Neuronal stem cell (in vitro differentiated cells): ENCODE measurements at regions not wholly inside any gene's neighbourhood (a gene's known extent, or its start where the extent isn't known, plus 50 kb on each side); places are given as distances from the start of the nearest gene placed in this dataset.

Source experiments
- DNase-seq: peaks from one replicate; pipeline ENCODE4 v3.0.0-alpha.2; 2013; ENCODE audit warnings: low spot score
- H2AFZ ChIP-seq: one replicate; pipeline ENCODE4 v1.6.1; 2013; ENCODE audit warnings: mild to moderate bottlenecking, low read length, inconsistent platforms
- H2AK5ac ChIP-seq: 2 replicates; pipeline ENCODE4 v1.6.1; 2013; ENCODE audit warnings: low read depth, mild to moderate bottlenecking, inconsistent platforms, low read length, moderate library complexity, mixed read lengths
- H2BK120ac ChIP-seq: 2 replicates; pipeline ENCODE4 v1.6.1; 2013; ENCODE audit warnings: low read depth, mild to moderate bottlenecking, inconsistent platforms, low read length, moderate library complexity, mixed read lengths
- H2BK12ac ChIP-seq: one replicate; pipeline ENCODE4 v1.6.1; 2013; ENCODE audit warnings: low read length, inconsistent platforms
- H2BK15ac ChIP-seq: 2 replicates; pipeline ENCODE4 v1.6.1; 2013; ENCODE audit warnings: mild to moderate bottlenecking, low read length, inconsistent platforms, mixed read lengths
- H2BK5ac ChIP-seq: one replicate; pipeline ENCODE4 v1.6.1; 2013; ENCODE audit warnings: inconsistent platforms, mild to moderate bottlenecking, low read length, moderate library complexity
- H3K14ac ChIP-seq: one replicate; pipeline ENCODE4 v1.6.1; 2013; ENCODE audit warnings: low read length, inconsistent platforms
- H3K18ac ChIP-seq: 2 replicates; pipeline ENCODE4 v1.6.1; 2013; ENCODE audit warnings: low read length, inconsistent platforms
- H3K23ac ChIP-seq: 2 replicates; pipeline ENCODE4 v1.6.1; 2013; ENCODE audit warnings: low read depth, mild to moderate bottlenecking, mixed read lengths, low read length, inconsistent platforms; ENCODE audit not compliant: poor library complexity
- H3K27ac ChIP-seq: replicated peaks from 3 replicates; pipeline ENCODE4 v1.5.1; 2013; ENCODE audit warnings: low read length, inconsistent platforms
- H3K27me3 ChIP-seq, 3 experiments: 2 replicates each; pipeline ENCODE4 v1.6.1; 2013; ENCODE audit warnings: low read length in 3 of 3, mild to moderate bottlenecking in 2 of 3, inconsistent platforms in 1 of 3, low read depth in 1 of 3, mixed read lengths in 1 of 3, moderate library complexity in 1 of 3; ENCODE audit not compliant: control insufficient read depth in 3 of 3, insufficient read depth in 3 of 3
- H3K36me3 ChIP-seq, 2 donors: replicated peaks in 1 of 2; 2 replicates each; pipeline ENCODE4 v1.6.1; 2013; ENCODE audit warnings: low read length in 2 of 2; ENCODE audit not compliant: control insufficient read depth in 2 of 2, insufficient read depth in 2 of 2
- H3K4ac ChIP-seq: 2 replicates; pipeline ENCODE4 v1.6.1; 2013; ENCODE audit warnings: inconsistent platforms, mild to moderate bottlenecking, low read length, moderate library complexity
- H3K4me1 ChIP-seq, 2 donors: 1 replicate in 1 of 2; 2 replicates in 1 of 2; pipeline ENCODE4 v1.6.1; 2013; ENCODE audit warnings: low read length in 2 of 2, low read depth in 1 of 2; ENCODE audit not compliant: control insufficient read depth in 2 of 2, insufficient read depth in 1 of 2
- H3K4me2 ChIP-seq: one replicate; pipeline ENCODE4 v1.6.1; 2013; ENCODE audit warnings: mild to moderate bottlenecking, low read length, inconsistent platforms; ENCODE audit not compliant: insufficient read depth, poor library complexity, severe bottlenecking
- H3K4me3 ChIP-seq, 2 donors: 2 replicates each; pipeline ENCODE4 v1.5.1; 2013; ENCODE audit warnings: low read length in 2 of 2, mild to moderate bottlenecking in 2 of 2, inconsistent platforms in 1 of 2, moderate library complexity in 1 of 2
- H3K79me1 ChIP-seq: one replicate; pipeline ENCODE4 v1.6.1; 2013; ENCODE audit warnings: low read depth, mild to moderate bottlenecking, inconsistent platforms, low read length, moderate library complexity
- H3K9ac ChIP-seq: one replicate; pipeline ENCODE4 v1.6.1; 2013; ENCODE audit warnings: mild to moderate bottlenecking, low read depth, low read length, inconsistent platforms; ENCODE audit not compliant: poor library complexity
- H3K9me3 ChIP-seq, 2 donors: replicated peaks in 1 of 2; 2 replicates each; pipeline versions ENCODE3 to v1.6.1; 2013; ENCODE audit warnings: low read length in 2 of 2, mild to moderate bottlenecking in 2 of 2, inconsistent platforms in 1 of 2, low read depth in 1 of 2, mixed read lengths in 1 of 2, moderate library complexity in 1 of 2; ENCODE audit not compliant: control insufficient read depth in 2 of 2, insufficient read depth in 1 of 2
- H4K8ac ChIP-seq: one replicate; pipeline ENCODE4 v1.6.1; 2013; ENCODE audit warnings: low read depth, mild to moderate bottlenecking, inconsistent platforms, low read length, moderate library complexity
- H4K91ac ChIP-seq: one replicate; pipeline ENCODE4 v1.6.1; 2013; ENCODE audit warnings: low read length, low read depth, mild to moderate bottlenecking, inconsistent platforms; ENCODE audit not compliant: poor library complexity
- WGBS, 2 donors: extraction: QIAGEN DNeasy Blood & Tissue Kit; methylation state at CpG; one replicate each; pipeline ENCODE4 v1.1.7; 2013; ENCODE audit warnings: missing lambda C conversion rate in 2 of 2, mixed read lengths in 1 of 2; ENCODE audit not compliant: insufficient read length in 2 of 2, insufficient replicate concordance in 1 of 2; ENCODE audit errors: extremely low coverage in 2 of 2; 5-methylcytosine and 5-hydroxymethylcytosine counted together

DNA sequence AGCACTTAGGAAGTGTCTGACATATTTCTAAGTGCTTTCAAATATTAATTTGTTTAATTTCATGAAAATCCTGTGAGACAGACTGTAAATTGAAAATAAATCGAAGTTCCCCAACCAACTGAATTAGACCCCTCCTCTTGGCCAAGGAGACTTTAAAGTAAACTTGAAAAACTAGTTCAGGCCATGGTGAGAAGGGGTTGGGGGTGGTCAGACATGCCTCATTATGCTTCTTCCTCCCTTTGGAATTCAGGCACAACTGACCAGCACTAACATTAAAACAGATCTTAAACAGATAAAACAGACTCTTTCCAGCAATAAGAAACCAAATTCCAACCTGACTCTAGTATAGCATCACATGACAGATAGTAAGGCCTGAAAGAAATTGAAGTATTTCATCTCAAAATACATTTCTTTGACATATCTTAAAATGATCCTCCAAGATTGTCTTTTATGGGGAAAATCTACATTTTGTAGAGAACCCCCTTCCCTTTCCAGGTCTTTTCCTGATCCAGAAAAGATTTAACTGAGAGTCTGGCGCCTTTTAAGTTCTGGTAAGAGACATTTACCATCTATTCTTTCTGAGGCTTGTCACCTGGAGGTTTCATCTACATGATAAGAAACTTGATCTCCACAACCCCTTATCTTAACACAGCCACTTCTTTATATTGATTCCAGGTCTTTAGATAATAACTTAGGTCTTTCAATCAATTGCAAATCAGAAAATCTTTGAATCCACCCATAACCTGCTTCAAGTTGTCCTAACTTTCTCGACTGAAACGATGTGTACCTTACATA, 336.5 kb downstream of the PCDH20 start:
- no CpG with 5 or more reads among the region's 4 CpGs for WGBS, 2 donors
- H3K4ac ChIP-seq: no peak overlapping the region
- H2AFZ ChIP-seq: no peak overlapping the region
- H3K9me3 ChIP-seq: no peaks in the 10 kb centered on the region
- H3K4me3 ChIP-seq: no peak overlapping the region
- no peak overlapping the region for H2AK5ac ChIP-seq
- no peak overlapping the region for H3K9ac ChIP-seq
- H3K4me2 ChIP-seq: no peak overlapping the region
- no peak overlapping the region for H3K18ac ChIP-seq
- no peak overlapping the region for H2BK120ac ChIP-seq
- H3K27ac ChIP-seq: no peak overlapping the region
- no peaks in the 10 kb centered on the region for H3K36me3 ChIP-seq
- DNase-seq: no peak
- no peak overlapping the region for H2BK12ac ChIP-seq
- H4K8ac ChIP-seq: no peak overlapping the region
- no peak overlapping the region for H2BK15ac ChIP-seq
- no peak overlapping the region for H3K23ac ChIP-seq
- H4K91ac ChIP-seq: no peak overlapping the region
- no peaks in the 10 kb centered on the region for H3K27me3 ChIP-seq
- H2BK5ac ChIP-seq: no peak overlapping the region
- no peaks in the 10 kb centered on the region for H3K79me1 ChIP-seq
- H3K4me1 ChIP-seq: no peaks in the 10 kb centered on the region
- H3K14ac ChIP-seq: no peak overlapping the region

- Histone ChIP-seq H3K27me3 (no peaks in the 10 kb centered on the region), H3K23ac (no peak overlapping the region), H3K4me2 (no peak overlapping the region), H2BK15ac (no peak overlapping the region), H3K4me3 (no peak overlapping the region), H3K36me3 (no peaks in the 10 kb centered on the region), H3K14ac (no peak overlapping the region), H3K18ac (no peak overlapping the region), H3K4ac (no peak overlapping the region), H2BK5ac (no peak overlapping the region), H4K8ac (no peak overlapping the region), H4K91ac (no peak overlapping the region), H2BK120ac (no peak overlapping the region), H3K27ac (no peak overlapping the region), H2AFZ (no peak overlapping the region), H2AK5ac (no peak overlapping the region), H2BK12ac (no peak overlapping the region), H3K9me3 (no peaks in the 10 kb centered on the region), H3K4me1 (peaks cover 0 to 2% of the 10 kb centered on the region in 2 donors), H3K9ac (no peak overlapping the region), H3K79me1 (no peaks in the 10 kb centered on the region)
- DNase-seq: no peak
- no CpG with 5 or more reads among the region's 1 CpG for WGBS, 2 donors
These were observed 363.5 kb downstream of the PCDH20 start for GRCh38 chr13:61052175-61052574.

DNA sequence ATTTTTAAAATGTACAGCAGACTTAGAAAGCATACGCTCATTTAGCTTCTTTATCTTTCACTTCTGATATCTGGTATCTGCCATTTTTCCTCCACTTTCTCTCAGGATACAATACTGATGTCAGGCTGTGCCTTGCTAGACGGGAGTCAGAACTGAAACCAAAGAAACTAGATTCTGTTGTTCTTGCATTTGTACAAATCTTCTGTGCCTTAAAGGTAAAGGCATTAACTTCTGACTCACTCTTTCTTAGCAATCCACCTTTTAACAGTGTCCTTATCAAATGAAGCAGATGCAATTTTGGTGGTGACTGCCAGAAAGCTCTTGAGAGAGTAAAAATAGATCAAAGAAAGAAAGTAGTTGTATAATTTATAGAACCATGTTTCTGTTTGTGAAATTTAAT, 370.4 kb downstream of the PCDH20 start:
- no peak for DNase-seq
- Histone ChIP-seq H3K23ac (no peak overlapping the region), H2BK120ac (no peak overlapping the region), H4K91ac (no peak overlapping the region), H3K9ac (no peak overlapping the region), H3K18ac (no peak overlapping the region), H2AK5ac (no peak overlapping the region), H3K4ac (no peak overlapping the region), H3K27ac (no peak overlapping the region), H2BK5ac (no peak overlapping the region), H3K9me3 (no peaks in the 10 kb centered on the region), H3K4me2 (no peak overlapping the region), H3K27me3 (no peaks in the 10 kb centered on the region), H4K8ac (no peak overlapping the region), H2BK15ac (no peak overlapping the region), H3K36me3 (no peaks in the 10 kb centered on the region), H3K79me1 (no peaks in the 10 kb centered on the region), H3K4me1 (no peaks in the 10 kb centered on the region), H2AFZ (peak overlapping the region; percentile 36), H3K4me3 (no peak overlapping the region), H3K14ac (no peak overlapping the region), H2BK12ac (no peak overlapping the region)
- WGBS, 2 donors: no CpG with 5 or more reads among the region's 2 CpGs

- H3K4ac ChIP-seq: no peak overlapping the region
- H2BK12ac ChIP-seq: no peak overlapping the region
- H3K9me3 ChIP-seq: no peaks in the 10 kb centered on the region
- DNase-seq: no peak
- no peaks in the 10 kb centered on the region for H3K27me3 ChIP-seq
- no peaks in the 10 kb centered on the region for H3K36me3 ChIP-seq
- H2BK15ac ChIP-seq: no peak overlapping the region
- H4K91ac ChIP-seq: no peak overlapping the region
- no peak overlapping the region for H3K23ac ChIP-seq
- no peak overlapping the region for H2BK5ac ChIP-seq
- H2AK5ac ChIP-seq: no peak overlapping the region
- H2BK120ac ChIP-seq: no peak overlapping the region
- H3K27ac ChIP-seq: no peak overlapping the region
- no peak overlapping the region for H4K8ac ChIP-seq
- H3K79me1 ChIP-seq: no peaks in the 10 kb centered on the region
- WGBS, 2 donors: no CpG with 5 or more reads among the region's 2 CpGs
- no peaks in the 10 kb centered on the region for H3K4me1 ChIP-seq
- no peak overlapping the region for H3K14ac ChIP-seq
- H3K4me3 ChIP-seq: no peak overlapping the region
- H3K18ac ChIP-seq: no peak overlapping the region
- no peak overlapping the region for H2AFZ ChIP-seq
- H3K4me2 ChIP-seq: no peak overlapping the region
- no peak overlapping the region for H3K9ac ChIP-seq
These were observed 375.5 kb downstream of the PCDH20 start for GRCh38 chr13:61040181-61040580.
